Right atrium auricular region (tissue), 2 donors: ENCODE measurements at regions not wholly inside any gene's neighbourhood (a gene's known extent, or its start where the extent isn't known, plus 50 kb on each side); places are given as distances from the start of the nearest gene placed in this dataset.

Source experiments
- DNase-seq: peaks from one replicate; pipeline ENCODE4 v3.0.0-alpha.2; 2019; ENCODE audit warnings: low spot score
- H3K27ac ChIP-seq, 2 donors: fragments of 200-600 bp; sonication (generic); 1 replicate in 1 of 2; 2 replicates in 1 of 2; pipeline ENCODE4 v1.5.1; 2016 to 2019
- H3K27me3 ChIP-seq, 2 donors: fragments of 200-600 bp; sonication (generic); one replicate each; pipeline versions ENCODE4 v1.5.1 to v1.6.0; 2017 to 2019
- H3K36me3 ChIP-seq: fragments of 200-600 bp; sonication (generic); one replicate; pipeline ENCODE4 v1.5.1; 2016
- H3K4me1 ChIP-seq, 2 donors: fragments of 200-600 bp; sonication (generic); one replicate each; pipeline versions ENCODE4 v1.5.1 to v1.6.0; 2017 to 2019
- H3K4me3 ChIP-seq, 2 donors: fragments of 200-600 bp; sonication (generic); 1 replicate in 1 of 2; 2 replicates in 1 of 2; pipeline ENCODE4 v1.5.1; 2017 to 2019; ENCODE audit warnings: mild to moderate bottlenecking in 1 of 2, moderate library complexity in 1 of 2
- H3K9me3 ChIP-seq, 2 donors: fragments of 200-600 bp; sonication (generic); one replicate each; pipeline ENCODE4 v1.5.1; 2019
- TF ChIP-seq, protein P1 (sequence below), 2 donors: fragments of 200-600 bp; sonication (generic); IDR thresholded peaks; one replicate each; pipeline ENCODE4 v1.5.1; 2019; ENCODE audit warnings: antibody characterized with exemption in 2 of 2

DNA sequence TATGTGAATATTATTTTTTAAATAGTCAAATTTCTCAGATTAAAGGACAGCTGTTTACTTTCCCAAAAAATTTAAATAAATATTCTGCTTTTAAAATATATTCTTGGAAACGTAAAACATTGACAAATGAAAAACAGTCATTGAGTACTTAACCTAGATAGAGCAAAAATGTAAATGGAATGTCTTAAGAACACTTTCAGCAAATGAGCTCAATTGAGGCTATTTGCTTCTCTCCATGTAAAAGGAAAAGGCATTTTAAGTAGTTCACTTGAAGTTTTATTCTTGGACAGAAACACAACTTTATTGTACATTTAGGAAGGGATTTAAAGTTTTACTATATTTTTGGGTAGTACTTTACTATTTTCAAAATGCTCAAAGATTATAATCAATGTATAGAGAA lies 983.6 kb upstream of the TYRP1 start:
- peaks cover 0 to 4% of the 10 kb centered on the region in 2 donors for H3K9me3 ChIP-seq
- DNase-seq = no peak
- TF ChIP-seq, protein P1, sequence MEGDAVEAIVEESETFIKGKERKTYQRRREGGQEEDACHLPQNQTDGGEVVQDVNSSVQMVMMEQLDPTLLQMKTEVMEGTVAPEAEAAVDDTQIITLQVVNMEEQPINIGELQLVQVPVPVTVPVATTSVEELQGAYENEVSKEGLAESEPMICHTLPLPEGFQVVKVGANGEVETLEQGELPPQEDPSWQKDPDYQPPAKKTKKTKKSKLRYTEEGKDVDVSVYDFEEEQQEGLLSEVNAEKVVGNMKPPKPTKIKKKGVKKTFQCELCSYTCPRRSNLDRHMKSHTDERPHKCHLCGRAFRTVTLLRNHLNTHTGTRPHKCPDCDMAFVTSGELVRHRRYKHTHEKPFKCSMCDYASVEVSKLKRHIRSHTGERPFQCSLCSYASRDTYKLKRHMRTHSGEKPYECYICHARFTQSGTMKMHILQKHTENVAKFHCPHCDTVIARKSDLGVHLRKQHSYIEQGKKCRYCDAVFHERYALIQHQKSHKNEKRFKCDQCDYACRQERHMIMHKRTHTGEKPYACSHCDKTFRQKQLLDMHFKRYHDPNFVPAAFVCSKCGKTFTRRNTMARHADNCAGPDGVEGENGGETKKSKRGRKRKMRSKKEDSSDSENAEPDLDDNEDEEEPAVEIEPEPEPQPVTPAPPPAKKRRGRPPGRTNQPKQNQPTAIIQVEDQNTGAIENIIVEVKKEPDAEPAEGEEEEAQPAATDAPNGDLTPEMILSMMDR (IDR thresholded peaks at IDR 0.05) = no peak

DNA sequence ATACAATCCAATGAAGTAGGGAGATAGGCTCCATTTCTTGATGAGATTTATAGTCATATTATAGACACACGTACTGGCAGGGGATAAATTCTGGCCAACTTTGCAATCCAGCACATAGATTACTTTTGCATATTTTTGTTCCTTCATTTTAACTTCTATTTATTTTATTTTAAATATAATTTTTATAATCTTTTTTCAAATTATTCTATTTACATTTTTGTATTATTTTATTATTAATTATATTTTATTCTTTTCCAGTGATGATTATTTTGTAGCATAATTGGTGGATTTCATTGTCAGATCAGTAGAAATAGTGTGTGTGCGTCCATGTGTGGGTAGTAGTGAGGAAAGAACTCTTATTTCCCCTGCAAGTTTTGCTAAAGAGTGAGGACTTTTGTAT lies 980.1 kb upstream of the TYRP1 start:
- Histone ChIP-seq H3K27me3 (no peaks in the 10 kb centered on the region), H3K36me3 (no peaks in the 10 kb centered on the region), H3K4me1 (no peaks in the 10 kb centered on the region), H3K4me3 (no peak overlapping the region), H3K27ac (no peak overlapping the region), H3K9me3 (peaks cover 0 to 4% of the 10 kb centered on the region in 2 donors)
- no peak for DNase-seq
- TF ChIP-seq, protein P1 (IDR thresholded peaks at IDR 0.05) = no peak

More for the DNA sequence above, 983.6 kb upstream of the TYRP1 start:
- Histone ChIP-seq H3K4me1 (no peaks in the 10 kb centered on the region), H3K27me3 (no peaks in the 10 kb centered on the region), H3K27ac (no peak overlapping the region), H3K36me3 (no peaks in the 10 kb centered on the region), H3K4me3 (no peak overlapping the region)

DNA sequence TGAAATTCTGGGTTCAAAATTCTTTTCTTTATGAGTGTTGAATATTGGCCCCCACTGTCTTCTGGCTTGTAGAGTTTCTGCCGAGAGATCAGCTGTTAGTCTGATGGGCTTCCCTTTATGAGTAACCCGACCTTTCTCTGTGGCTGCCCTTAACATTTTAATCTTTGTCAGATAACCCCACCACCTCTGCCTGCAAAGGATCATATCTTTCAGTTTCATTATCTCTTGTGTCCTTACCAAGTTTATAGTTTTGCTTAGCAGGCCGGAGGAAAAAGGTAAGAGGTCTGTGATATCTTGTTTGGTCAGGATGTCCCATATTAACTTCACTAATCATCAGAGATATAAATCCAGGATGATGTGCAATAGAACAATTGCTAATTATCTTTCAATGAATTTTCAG lies 970.2 kb upstream of the TYRP1 start:
- no peaks in the 10 kb centered on the region for H3K9me3 ChIP-seq
- no peaks in the 10 kb centered on the region for H3K36me3 ChIP-seq
- TF ChIP-seq, protein P1 (IDR thresholded peaks at IDR 0.05) = no peak
- H3K27me3 ChIP-seq = no peaks in the 10 kb centered on the region
- H3K4me3 ChIP-seq = no peak overlapping the region
- DNase-seq = no peak
- H3K4me1 ChIP-seq = no peaks in the 10 kb centered on the region
- no peak overlapping the region for H3K27ac ChIP-seq

DNA sequence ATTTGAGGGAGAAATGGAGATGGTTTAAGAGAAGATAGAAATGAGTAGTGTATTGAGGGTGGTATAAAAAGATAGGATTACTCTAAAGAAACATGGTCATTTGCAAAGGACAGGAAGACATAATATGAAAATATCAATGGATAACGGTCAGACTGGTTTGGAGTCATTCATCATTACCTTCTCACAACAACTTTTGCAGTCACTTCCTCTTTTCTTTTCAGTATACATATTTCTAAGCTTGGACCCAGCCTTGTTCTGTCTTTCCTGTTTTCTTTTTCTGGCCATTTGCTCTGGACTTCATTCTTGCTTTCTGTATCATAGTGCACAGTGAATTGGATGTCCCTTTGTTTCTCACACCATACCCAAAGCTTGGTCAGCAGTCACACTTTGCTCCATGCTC lies 966.5 kb upstream of the TYRP1 start:
- no peak overlapping the region for H3K4me3 ChIP-seq
- H3K4me1 ChIP-seq = no peaks in the 10 kb centered on the region
- no peaks in the 10 kb centered on the region for H3K9me3 ChIP-seq
- H3K27ac ChIP-seq = no peak overlapping the region
- TF ChIP-seq, protein P1 (IDR thresholded peaks at IDR 0.05) = no peak
- DNase-seq = no peak
- no peaks in the 10 kb centered on the region for H3K27me3 ChIP-seq
- no peaks in the 10 kb centered on the region for H3K36me3 ChIP-seq

DNA sequence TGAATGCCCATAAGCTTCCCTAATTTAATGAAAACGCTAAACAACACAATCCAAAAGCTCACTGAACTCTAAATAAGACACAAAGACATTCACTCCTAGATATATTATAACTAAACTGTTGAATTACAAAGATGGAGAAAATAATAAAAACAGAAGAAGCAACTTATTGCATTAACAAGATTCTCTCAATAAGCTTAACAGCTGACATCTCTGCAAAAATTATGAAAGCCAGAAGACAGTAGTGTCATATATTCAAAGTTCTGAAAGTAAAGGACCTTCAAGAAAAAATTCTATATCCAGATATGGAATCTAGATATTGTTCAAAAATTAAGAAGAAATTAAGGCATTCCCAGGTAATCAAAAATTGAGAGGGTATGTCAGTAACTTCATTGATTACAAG lies 957.8 kb upstream of the TYRP1 start:
- Histone ChIP-seq H3K9me3 (peaks cover 0 to 18% of the 10 kb centered on the region in 2 donors), H3K4me1 (no peaks in the 10 kb centered on the region), H3K36me3 (no peaks in the 10 kb centered on the region), H3K4me3 (no peak overlapping the region), H3K27ac (no peak overlapping the region), H3K27me3 (no peaks in the 10 kb centered on the region)
- DNase-seq = no peak
- TF ChIP-seq, protein P1 (IDR thresholded peaks at IDR 0.05) = no peak

DNA sequence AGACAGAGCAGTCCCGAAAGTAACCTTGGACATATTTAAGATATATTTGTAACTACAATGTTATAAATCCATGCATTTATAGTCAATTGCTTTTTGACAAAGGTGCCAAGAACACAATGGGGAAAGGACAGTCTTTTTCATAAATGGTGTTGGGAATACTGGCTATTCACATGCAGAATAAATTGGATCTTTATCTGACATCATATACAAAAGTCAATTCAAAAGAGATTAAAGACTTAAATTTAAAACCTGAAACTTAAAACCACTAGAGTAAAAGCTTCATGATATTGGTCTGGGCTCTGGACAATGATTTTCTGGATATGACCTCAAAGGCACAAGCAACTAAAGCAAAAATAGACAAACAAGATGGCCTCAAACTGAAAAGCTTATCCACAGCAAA lies 950.7 kb upstream of the TYRP1 start:
- no peaks in the 10 kb centered on the region for H3K27me3 ChIP-seq
- H3K9me3 ChIP-seq = no peaks in the 10 kb centered on the region
- H3K36me3 ChIP-seq = no peaks in the 10 kb centered on the region
- DNase-seq = no peak
- no peak overlapping the region for H3K4me3 ChIP-seq
- no peaks in the 10 kb centered on the region for H3K4me1 ChIP-seq
- TF ChIP-seq, protein P1 (IDR thresholded peaks at IDR 0.05) = no peak
- H3K27ac ChIP-seq = no peak overlapping the region
